DOHH2 (cell line): ENCODE measurements at regions not wholly inside any gene's neighbourhood (a gene's known extent, or its start where the extent isn't known, plus 50 kb on each side); places are given as distances from the start of the nearest gene placed in this dataset.

ENCODE experiments used
- H3F3A ChIP-seq: fragments of 200-600 bp; sonication (generic), shearing (Covaris generic); 2 replicates; pipeline ENCODE4 v1.6.0; 2016; ENCODE audit warnings: antibody characterized with exemption, mild to moderate bottlenecking; ENCODE audit not compliant: control insufficient read depth, insufficient read depth
- H3K27ac ChIP-seq: fragments of 200-600 bp; sonication (generic); 2 replicates; pipeline ENCODE4 v1.5.1; 2014; ENCODE audit warnings: low read depth, mild to moderate bottlenecking, low read length, moderate library complexity
- H3K27me3 ChIP-seq: fragments of 200-600 bp; sonication (generic); 2 replicates; pipeline ENCODE4 v1.6.1; 2014; ENCODE audit warnings: mild to moderate bottlenecking, low read length, mixed read lengths; ENCODE audit not compliant: control insufficient read depth
- H3K36me3 ChIP-seq: fragments of 200-600 bp; sonication (generic); 2 replicates; pipeline ENCODE4 v1.6.1; 2014; ENCODE audit warnings: mild to moderate bottlenecking, low read length, moderate library complexity, mixed read lengths; ENCODE audit not compliant: control insufficient read depth
- H3K4me1 ChIP-seq: fragments of 200-600 bp; sonication (generic); 2 replicates; pipeline ENCODE4 v1.6.1; 2014; ENCODE audit warnings: mild to moderate bottlenecking, low read length, mixed read lengths; ENCODE audit not compliant: control insufficient read depth
- H3K4me2 ChIP-seq: fragments of 200-600 bp; sonication (generic); 2 replicates; pipeline ENCODE4 v1.6.0; 2014; ENCODE audit warnings: mild to moderate bottlenecking, low read length, moderate library complexity
- H3K4me3 ChIP-seq: fragments of 200-600 bp; sonication (generic); 2 replicates; pipeline ENCODE4 v1.5.1; 2014; ENCODE audit warnings: mild to moderate bottlenecking, low read length, mixed read lengths
- H3K79me2 ChIP-seq: fragments of 200-600 bp; sonication (generic); 2 replicates; pipeline ENCODE4 v1.6.1; 2014; ENCODE audit warnings: mild to moderate bottlenecking, low read length, mixed read lengths; ENCODE audit not compliant: control insufficient read depth
- H3K9me2 ChIP-seq: fragments of 200-600 bp; sonication (generic); replicated peaks from 2 replicates; pipeline ENCODE4 v1.6.1; 2014; ENCODE audit warnings: mild to moderate bottlenecking, low read length, mixed read lengths; ENCODE audit not compliant: control insufficient read depth
- H3K9me3 ChIP-seq: fragments of 200-600 bp; sonication (generic); 2 replicates; pipeline ENCODE4 v1.6.1; 2014; ENCODE audit warnings: antibody characterized with exemption, low read length, mixed read lengths; ENCODE audit not compliant: control insufficient read depth, insufficient read depth
- H4K20me1 ChIP-seq: fragments of 200-600 bp; sonication (generic); 2 replicates; pipeline ENCODE4 v1.6.0; 2014; ENCODE audit warnings: low read depth, mild to moderate bottlenecking, antibody characterized with exemption, low read length, moderate library complexity; ENCODE audit not compliant: control insufficient read depth, insufficient read depth
- CTCF ChIP-seq: fragments of 200-600 bp; sonication (generic); IDR thresholded peaks from one replicate; pipeline ENCODE4 v1.5.1; 2014; ENCODE audit warnings: antibody characterized with exemption, mild to moderate bottlenecking, low read depth, low read length; ENCODE audit not compliant: poor library complexity, severe bottlenecking
- EZH2phosphoT487 ChIP-seq: fragments of 200-600 bp; sonication (generic); IDR thresholded peaks from 2 replicates; pipeline ENCODE4 v1.6.1; 2017; ENCODE audit warnings: borderline replicate concordance, mild to moderate bottlenecking, antibody characterized with exemption, low read length, moderate library complexity, mixed read lengths

DNA sequence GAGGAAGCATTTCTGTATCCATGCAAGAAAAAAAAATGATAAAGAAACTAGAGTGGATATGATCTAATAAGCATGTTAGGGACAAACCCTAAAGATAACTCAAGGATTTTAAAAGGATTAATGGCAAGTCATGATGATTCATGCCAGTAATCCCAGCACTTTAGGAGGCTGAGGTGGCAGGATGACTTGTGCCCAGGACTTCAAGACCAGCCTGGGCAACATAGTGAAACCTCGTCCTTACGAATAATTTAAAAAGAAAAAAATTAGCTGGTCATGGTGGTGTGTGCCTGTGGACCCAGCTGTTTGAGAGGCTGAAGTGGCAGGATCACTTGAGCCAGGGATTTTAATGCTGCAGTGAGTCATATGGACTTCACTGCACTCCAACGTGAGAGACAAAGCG, 145.5 kb upstream of the BLID start:
- TF ChIP-seq CTCF, result no peak
- TF ChIP-seq EZH2phosphoT487, result no peak
- no peak overlapping the region for H3K4me3 ChIP-seq
- H3F3A ChIP-seq, result no peaks in the 10 kb centered on the region
- H3K27ac ChIP-seq, result no peak overlapping the region
- no peaks in the 10 kb centered on the region for H3K4me1 ChIP-seq
- no peaks in the 10 kb centered on the region for H3K36me3 ChIP-seq
- H3K27me3 ChIP-seq, result no peaks in the 10 kb centered on the region
- no peaks in the 10 kb centered on the region for H3K9me3 ChIP-seq
- no peaks in the 10 kb centered on the region for H3K79me2 ChIP-seq
- H3K9me2 ChIP-seq, result no peaks in the 10 kb centered on the region
- no peak overlapping the region for H3K4me2 ChIP-seq
- H4K20me1 ChIP-seq, result no peaks in the 10 kb centered on the region

- Histone ChIP-seq H3K27ac (no peak overlapping the region), H3K36me3 (no peaks in the 10 kb centered on the region), H3K9me2 (no peaks in the 10 kb centered on the region), H3K4me2 (no peak overlapping the region), H3K79me2 (no peaks in the 10 kb centered on the region), H3K4me3 (no peak overlapping the region), H4K20me1 (no peaks in the 10 kb centered on the region), H3K4me1 (no peaks in the 10 kb centered on the region), H3F3A (no peaks in the 10 kb centered on the region), H3K9me3 (no peaks in the 10 kb centered on the region), H3K27me3 (no peaks in the 10 kb centered on the region)
- TF ChIP-seq CTCF (no peak), EZH2phosphoT487 (no peak)
These were observed 143.3 kb upstream of the BLID start for GRCh38 chr11:122259195-122259821.

DNA sequence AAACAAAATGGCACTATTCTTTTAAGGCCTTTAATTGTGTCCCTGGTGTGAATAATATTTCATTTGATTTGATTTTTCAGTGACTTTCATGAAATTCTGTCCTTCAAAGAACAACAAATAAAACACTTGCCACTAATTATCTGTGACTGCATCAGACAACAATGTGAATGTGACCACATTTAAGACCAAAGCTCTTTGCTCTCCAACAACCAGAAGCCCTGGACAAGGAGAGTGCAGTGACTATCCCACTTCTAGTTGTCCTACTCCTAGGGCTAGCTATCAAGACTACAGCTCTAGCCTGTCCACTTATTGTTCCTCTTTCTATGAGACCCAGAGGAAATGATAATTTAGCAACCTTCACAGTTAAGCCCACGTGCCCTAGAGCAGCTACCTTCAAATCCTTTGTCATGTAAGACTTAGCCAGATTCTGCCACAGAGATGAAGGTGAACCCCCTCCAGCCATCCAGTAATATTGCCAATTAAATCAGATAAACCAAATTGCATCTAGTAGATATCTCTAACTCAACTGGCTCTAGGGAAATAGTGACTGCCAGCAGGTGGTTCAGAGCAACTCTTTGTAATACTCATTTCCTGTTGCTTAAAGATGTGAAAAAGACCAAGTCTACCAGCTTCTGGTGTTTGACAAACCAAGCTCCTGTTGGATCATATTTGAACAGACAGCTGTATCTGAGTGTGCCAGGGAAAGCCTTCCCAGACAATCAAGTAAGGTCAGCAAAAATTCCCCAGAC, 142.6 kb upstream of the BLID start:
- no peaks in the 10 kb centered on the region for H3K4me1 ChIP-seq
- H4K20me1 ChIP-seq, result no peaks in the 10 kb centered on the region
- H3K9me3 ChIP-seq, result no peaks in the 10 kb centered on the region
- no peaks in the 10 kb centered on the region for H3F3A ChIP-seq
- no peak overlapping the region for H3K27ac ChIP-seq
- no peak overlapping the region for H3K4me2 ChIP-seq
- H3K36me3 ChIP-seq, result no peaks in the 10 kb centered on the region
- no peak overlapping the region for H3K4me3 ChIP-seq
- no peak for TF ChIP-seq EZH2phosphoT487
- TF ChIP-seq CTCF, result no peak
- H3K9me2 ChIP-seq, result no peaks in the 10 kb centered on the region
- H3K79me2 ChIP-seq, result no peaks in the 10 kb centered on the region
- H3K27me3 ChIP-seq, result no peaks in the 10 kb centered on the region
